Peyer's patch (tissue), 4 donors: ENCODE measurements at regions not wholly inside any gene's neighbourhood (a gene's known extent, or its start where the extent isn't known, plus 50 kb on each side); places are given as distances from the start of the nearest gene placed in this dataset.

Experiments used
- CTCF ChIP-seq, 6 experiments: fragments of 450-650 bp in 4 of 6; fragments of 200-600 bp in 2 of 6; sonication (generic) in 1 of 6; IDR thresholded peaks; one replicate each; pipeline ENCODE4 v1.5.1; 2017 to 2019; ENCODE audit warnings: antibody characterized with exemption in 6 of 6, mild to moderate bottlenecking in 3 of 6, moderate library complexity in 1 of 6
- POLR2A ChIP-seq, 2 donors: fragments of 450-650 bp; IDR thresholded peaks; one replicate each; pipeline ENCODE4 v1.5.1; 2017; ENCODE audit warnings: antibody characterized with exemption in 2 of 2, mild to moderate bottlenecking in 2 of 2, moderate library complexity in 2 of 2

- TF ChIP-seq CTCF (IDR thresholded peaks at IDR 0.05) (no peak), POLR2A (IDR thresholded peaks at IDR 0.05) (no peak)
Observed at GRCh38 chr10:91062091-91062490, 141.2 kb upstream of the ANKRD1 start.
